Transverse colon (tissue), 4 donors: ENCODE measurements at regions not wholly inside any gene's neighbourhood (a gene's known extent, or its start where the extent isn't known, plus 50 kb on each side); places are given as distances from the start of the nearest gene placed in this dataset.

ENCODE experiments used
- DNase-seq: peaks from one replicate; pipeline ENCODE4 v3.0.0-alpha.2; 2019
- H3K27ac ChIP-seq, 4 donors: fragments of 200-600 bp; sonication (generic); 2 replicates each; pipeline ENCODE4 v1.5.1; 2016 to 2018; ENCODE audit warnings: inconsistent platforms in 4 of 4
- H3K27me3 ChIP-seq: fragments of 200-600 bp; sonication (generic); 2 replicates; pipeline ENCODE4 v1.5.1; 2017; ENCODE audit warnings: inconsistent platforms
- H3K36me3 ChIP-seq, 4 donors: fragments of 200-600 bp; sonication (generic); 2 replicates each; pipeline ENCODE4 v1.5.1; 2017 to 2019; ENCODE audit warnings: inconsistent platforms in 4 of 4
- H3K4me1 ChIP-seq, 4 donors: fragments of 200-600 bp; sonication (generic); 2 replicates each; pipeline ENCODE4 v1.5.1; 2017 to 2020; ENCODE audit warnings: inconsistent platforms in 4 of 4
- H3K4me3 ChIP-seq, 4 donors: fragments of 200-600 bp; sonication (generic); 1 replicate in 1 of 4; 2 replicates in 3 of 4; pipeline versions ENCODE4 v1.5.1 to v1.6.1; 2017 to 2019; ENCODE audit warnings: inconsistent platforms in 4 of 4
- H3K9me3 ChIP-seq, 2 donors: fragments of 200-600 bp; sonication (generic); 2 replicates each; pipeline ENCODE4 v1.5.1; 2017 to 2019; ENCODE audit warnings: inconsistent platforms in 2 of 2
- EP300 ChIP-seq: sonication (generic); formaldehyde crosslinking; IDR thresholded peaks from one replicate; pipeline ENCODE4 v1.6.1; 2017; ENCODE audit warnings: antibody characterized with exemption, low read depth
- POLR2A ChIP-seq: fragments of 450-650 bp; IDR thresholded peaks from one replicate; pipeline ENCODE4 v1.6.1; 2016; ENCODE audit warnings: antibody characterized with exemption, mild to moderate bottlenecking, moderate library complexity
- POLR2AphosphoS5 ChIP-seq, 3 donors: sonication (generic); formaldehyde crosslinking; IDR thresholded peaks; one replicate each; pipeline ENCODE4 v1.6.1; 2016; ENCODE audit warnings: antibody characterized with exemption in 3 of 3
- WGBS, 2 donors: methylation state at CpG; one replicate each; pipeline ENCODE4 v1.1.5; 2018; ENCODE audit warnings: low coverage in 1 of 2; 5-methylcytosine and 5-hydroxymethylcytosine counted together
- in situ Hi-C, 4 donors: fragments of 200-750 bp; cut with MboI; loops; one replicate each; pipeline versions ENCODE4 v1.15.0 to v1.15.1; 2017; ENCODE audit warnings: low sequenced_read_pairs in 3 of 4, low pct_ligation_motif_present in 1 of 4, low pct_unique_long_range_greater_than_20kb in 1 of 4
- intact Hi-C: fragments of 100-400 bp; cut with DNase I; formaldehyde crosslinking; loops from one replicate; pipeline ENCODE4 v1.15.1; 2023; ENCODE audit warnings: low total_unique reads
- TF ChIP-seq, protein P1 (sequence below), 5 experiments: fragments of 200-600 bp in 3 of 5; fragments of 450-650 bp in 2 of 5; sonication (generic) in 3 of 5; IDR thresholded peaks; 1 replicate in 2 of 5; 2 replicates in 3 of 5; pipeline ENCODE4 v1.5.1; 2016 to 2017; ENCODE audit warnings: antibody characterized with exemption in 5 of 5, inconsistent platforms in 3 of 5, mild to moderate bottlenecking in 2 of 5, moderate library complexity in 1 of 5

DNA sequence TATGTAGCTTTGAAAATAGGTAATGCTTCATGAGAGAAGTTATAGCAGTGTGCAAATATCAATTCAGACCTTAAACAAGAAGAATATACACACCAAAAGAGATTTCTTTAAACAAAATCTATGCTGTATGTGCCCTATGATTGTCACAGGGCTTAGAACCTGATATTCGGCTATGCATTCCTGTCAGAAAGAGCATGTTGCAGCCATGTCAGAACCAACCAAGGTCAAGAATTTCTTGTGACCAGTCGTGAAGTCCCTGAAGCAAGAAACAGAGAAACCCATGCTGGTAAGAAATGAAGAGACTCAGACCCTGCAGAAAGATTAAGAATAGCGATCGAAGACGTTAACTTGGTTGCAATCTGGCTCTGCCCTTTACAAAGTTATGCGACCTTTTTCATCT is 210.3 kb upstream of the SPIN4 start:
- Histone ChIP-seq H3K36me3 (no peaks in the 10 kb centered on the region), H3K9me3 (no peaks in the 10 kb centered on the region), H3K4me1 (peaks cover 0 to 10% (median 0%) of the 10 kb centered on the region in 4 donors), H3K27me3 (no peaks in the 10 kb centered on the region), H3K27ac (peak overlapping the region; percentile 71 to 84 (median 74)), H3K4me3 (peak overlapping the region; percentile 40 to 71 (median 53))
- TF ChIP-seq EP300 (no peak), POLR2AphosphoS5 (IDR thresholded peaks at IDR 0.05) (no peak), POLR2A (no peak)
- TF ChIP-seq, protein P1, sequence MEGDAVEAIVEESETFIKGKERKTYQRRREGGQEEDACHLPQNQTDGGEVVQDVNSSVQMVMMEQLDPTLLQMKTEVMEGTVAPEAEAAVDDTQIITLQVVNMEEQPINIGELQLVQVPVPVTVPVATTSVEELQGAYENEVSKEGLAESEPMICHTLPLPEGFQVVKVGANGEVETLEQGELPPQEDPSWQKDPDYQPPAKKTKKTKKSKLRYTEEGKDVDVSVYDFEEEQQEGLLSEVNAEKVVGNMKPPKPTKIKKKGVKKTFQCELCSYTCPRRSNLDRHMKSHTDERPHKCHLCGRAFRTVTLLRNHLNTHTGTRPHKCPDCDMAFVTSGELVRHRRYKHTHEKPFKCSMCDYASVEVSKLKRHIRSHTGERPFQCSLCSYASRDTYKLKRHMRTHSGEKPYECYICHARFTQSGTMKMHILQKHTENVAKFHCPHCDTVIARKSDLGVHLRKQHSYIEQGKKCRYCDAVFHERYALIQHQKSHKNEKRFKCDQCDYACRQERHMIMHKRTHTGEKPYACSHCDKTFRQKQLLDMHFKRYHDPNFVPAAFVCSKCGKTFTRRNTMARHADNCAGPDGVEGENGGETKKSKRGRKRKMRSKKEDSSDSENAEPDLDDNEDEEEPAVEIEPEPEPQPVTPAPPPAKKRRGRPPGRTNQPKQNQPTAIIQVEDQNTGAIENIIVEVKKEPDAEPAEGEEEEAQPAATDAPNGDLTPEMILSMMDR (IDR thresholded peaks at IDR 0.05): no peak
- intact Hi-C loops: no loop called here
- 0 to 33% methylated on average over 2 to 6 of the region's 6 CpGs for WGBS, 2 donors
- in situ Hi-C loops: loop anchor here in 1 of 4 donors (25.0 kb wide), 1 partner anchor 201 kb away; a partner anchor contains a TSS
- DNase-seq: no peak

DNA sequence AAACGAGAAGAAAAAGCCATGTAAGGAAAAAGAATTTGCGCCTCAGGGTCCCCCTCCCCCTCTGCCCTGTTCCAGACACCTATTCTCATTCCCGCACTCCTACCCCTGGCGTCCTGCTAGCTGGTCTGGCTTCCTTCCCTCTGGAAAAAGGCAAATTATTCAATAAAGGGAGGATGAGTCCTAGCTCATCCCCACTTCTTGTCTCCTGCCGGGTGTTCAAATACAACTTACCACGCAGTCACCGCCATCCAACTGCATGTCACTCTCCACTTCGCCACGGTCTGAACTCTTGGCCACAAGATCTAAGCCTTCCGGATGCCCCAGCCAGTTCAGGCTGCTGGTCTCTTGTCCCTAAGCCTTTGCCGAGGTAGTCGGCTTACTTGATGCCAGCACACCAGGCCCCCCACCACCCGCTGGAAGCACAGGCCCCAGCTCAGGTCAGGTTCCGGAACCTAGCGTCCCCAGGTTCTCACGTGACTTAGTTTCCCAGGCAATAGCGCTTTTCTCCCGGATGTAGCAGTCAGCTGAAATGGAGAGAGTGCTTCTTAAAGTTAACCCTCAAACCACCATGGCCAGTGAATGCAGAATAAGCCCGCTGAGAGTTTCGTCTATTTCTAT is 209.6 kb upstream of the SPIN4 start:
- WGBS, 2 donors: 0 to 23% methylated on average over 2 to 20 of the region's 20 CpGs
- peaks cover 0 to 10% (median 0%) of the 10 kb centered on the region in 4 donors for H3K4me1 ChIP-seq
- H3K27me3 ChIP-seq: no peaks in the 10 kb centered on the region
- H3K27ac ChIP-seq: peak overlapping the region; percentile 71 to 84 (median 74)
- H3K9me3 ChIP-seq: no peaks in the 10 kb centered on the region
- intact Hi-C loops: no loop called here
- no peaks in the 10 kb centered on the region for H3K36me3 ChIP-seq
- TF ChIP-seq POLR2AphosphoS5 (IDR thresholded peaks at IDR 0.05) (peak in 1 of 3 donors; percentile 41), POLR2A (no peak)
- peak overlapping the region; percentile 40 to 71 (median 53) for H3K4me3 ChIP-seq
- in situ Hi-C loops: loop anchor here in 1 of 4 donors (25.0 kb wide), 1 partner anchor 202 kb away; a partner anchor contains a TSS
- DNase-seq: peak; percentile 62

DNA sequence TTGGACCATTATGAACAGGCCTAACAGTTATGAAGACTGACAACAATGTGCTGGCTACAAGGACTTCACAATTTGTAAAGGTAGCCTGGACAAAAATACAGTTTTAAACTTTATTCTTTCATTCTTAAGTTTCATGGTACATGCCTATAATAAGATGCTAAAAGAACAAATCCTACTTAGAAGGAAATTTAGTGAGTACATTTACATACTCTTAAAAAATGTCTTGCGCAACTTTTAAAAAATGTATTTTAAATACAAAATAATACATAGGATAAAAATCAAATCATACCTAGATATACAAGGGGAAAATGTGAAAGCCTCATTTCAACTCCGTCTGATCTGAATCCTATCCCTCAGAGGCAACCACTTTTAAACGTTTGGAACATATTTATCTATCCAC is 200.7 kb upstream of the SPIN4 start:
- in situ Hi-C loops: loop anchor here in 1 of 4 donors (25.0 kb wide), 1 partner anchor 210 kb away; a partner anchor contains a TSS
- Histone ChIP-seq H3K9me3 (no peaks in the 10 kb centered on the region), H3K27ac (no peak overlapping the region), H3K36me3 (no peaks in the 10 kb centered on the region), H3K4me3 (no peak overlapping the region), H3K27me3 (no peaks in the 10 kb centered on the region), H3K4me1 (no peaks in the 10 kb centered on the region)
- no peak for TF ChIP-seq EP300
- TF ChIP-seq, protein P1 (IDR thresholded peaks at IDR 0.05): no peak
- TF ChIP-seq POLR2AphosphoS5 (IDR thresholded peaks at IDR 0.05): no peak
- TF ChIP-seq POLR2A: no peak
- intact Hi-C loops: no loop called here
- 80 to 82% methylated on average over 1 to 3 of the region's 3 CpGs for WGBS, 2 donors
- no peak for DNase-seq

DNA sequence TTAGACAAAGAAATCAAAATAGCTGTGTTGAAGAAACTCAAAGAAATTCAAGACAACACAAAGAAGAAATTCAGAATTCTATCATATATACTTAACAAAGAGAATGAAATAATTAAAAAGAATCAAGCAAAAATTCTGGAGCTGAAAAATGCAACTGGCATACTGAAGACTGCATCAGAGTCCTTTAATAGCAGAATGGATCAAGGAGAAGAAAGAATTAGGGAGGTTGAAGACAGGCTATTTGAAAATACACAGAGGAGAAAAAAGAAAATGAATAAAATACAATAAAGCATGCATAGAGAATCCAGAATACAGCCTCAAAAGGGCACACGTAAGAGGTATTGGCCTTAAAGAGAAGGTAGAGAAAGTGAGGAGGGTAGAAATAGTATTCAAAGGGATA is 179.5 kb upstream of the SPIN4 start:
- intact Hi-C loops (no loop called here), in situ Hi-C loops (loop anchor here in 1 of 4 donors (25.0 kb wide), 1 partner anchor 93 kb away; no protein-coding TSS in a partner anchor)
- Histone ChIP-seq H3K27ac (no peak overlapping the region), H3K36me3 (no peaks in the 10 kb centered on the region), H3K9me3 (no peaks in the 10 kb centered on the region), H3K4me1 (no peaks in the 10 kb centered on the region), H3K4me3 (no peak overlapping the region), H3K27me3 (no peaks in the 10 kb centered on the region)
- 89 to 100% methylated on average over 1 of the region's 1 CpG for WGBS, 2 donors
- DNase-seq: no peak
- TF ChIP-seq POLR2A (no peak), POLR2AphosphoS5 (IDR thresholded peaks at IDR 0.05) (no peak), EP300 (no peak)
- TF ChIP-seq, protein P1 (IDR thresholded peaks at IDR 0.05): no peak
